ENCODE measurements at regions not wholly inside any gene's neighbourhood (a gene's known extent, or its start where the extent isn't known, plus 50 kb on each side); places are given as distances from the start of the nearest gene placed in this dataset.

DNA sequence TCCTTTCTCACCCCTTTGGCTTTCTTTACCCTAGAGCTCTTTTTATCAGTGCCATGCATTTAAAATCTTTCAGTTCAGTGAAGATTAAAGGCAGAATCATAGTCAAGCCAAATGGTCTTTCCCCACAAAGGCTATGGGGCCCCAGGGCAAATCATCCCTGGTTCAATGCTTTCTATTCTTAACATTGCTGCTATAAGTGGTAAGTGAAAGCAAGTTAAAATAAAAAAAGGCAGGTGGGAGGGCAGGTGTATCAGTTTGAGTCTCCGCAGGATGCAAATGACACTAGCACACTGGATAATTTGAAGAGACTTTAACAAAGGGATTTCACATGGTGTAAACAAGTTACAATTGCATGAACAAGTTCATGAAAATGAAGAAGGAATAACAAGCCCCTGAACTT lies 757.4 kb downstream of the SATB2 start:
- TF ChIP-seq, protein P1, sequence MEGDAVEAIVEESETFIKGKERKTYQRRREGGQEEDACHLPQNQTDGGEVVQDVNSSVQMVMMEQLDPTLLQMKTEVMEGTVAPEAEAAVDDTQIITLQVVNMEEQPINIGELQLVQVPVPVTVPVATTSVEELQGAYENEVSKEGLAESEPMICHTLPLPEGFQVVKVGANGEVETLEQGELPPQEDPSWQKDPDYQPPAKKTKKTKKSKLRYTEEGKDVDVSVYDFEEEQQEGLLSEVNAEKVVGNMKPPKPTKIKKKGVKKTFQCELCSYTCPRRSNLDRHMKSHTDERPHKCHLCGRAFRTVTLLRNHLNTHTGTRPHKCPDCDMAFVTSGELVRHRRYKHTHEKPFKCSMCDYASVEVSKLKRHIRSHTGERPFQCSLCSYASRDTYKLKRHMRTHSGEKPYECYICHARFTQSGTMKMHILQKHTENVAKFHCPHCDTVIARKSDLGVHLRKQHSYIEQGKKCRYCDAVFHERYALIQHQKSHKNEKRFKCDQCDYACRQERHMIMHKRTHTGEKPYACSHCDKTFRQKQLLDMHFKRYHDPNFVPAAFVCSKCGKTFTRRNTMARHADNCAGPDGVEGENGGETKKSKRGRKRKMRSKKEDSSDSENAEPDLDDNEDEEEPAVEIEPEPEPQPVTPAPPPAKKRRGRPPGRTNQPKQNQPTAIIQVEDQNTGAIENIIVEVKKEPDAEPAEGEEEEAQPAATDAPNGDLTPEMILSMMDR (IDR thresholded peaks at IDR 0.05; ENCODE audit: insufficient read depth, low read depth, low read length, missing control alignments), result no peak
- no peak overlapping the region for H3K4me3 ChIP-seq (ENCODE audit: low read depth, low read length)
- DNase-seq (ENCODE audit: low read depth), result no peak

DNA sequence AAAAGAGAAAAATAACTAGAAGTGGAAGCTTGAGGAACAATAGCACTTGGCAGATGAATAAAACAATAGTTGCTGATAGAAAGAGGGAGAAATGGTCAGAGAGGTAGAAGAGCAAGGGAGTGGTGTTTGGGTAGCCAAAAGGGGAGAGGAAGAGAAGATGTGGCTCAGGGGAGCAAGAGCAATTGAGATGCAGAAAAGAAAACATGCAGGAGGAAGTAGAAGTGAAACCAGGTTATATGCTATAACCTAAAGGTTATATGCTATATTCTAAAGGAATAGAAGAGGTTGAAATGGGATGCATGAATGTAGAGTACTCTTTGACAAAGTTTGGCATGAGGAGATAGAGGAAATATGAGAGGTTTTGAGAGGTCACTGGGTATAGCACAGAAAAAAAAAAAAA lies 759.5 kb downstream of the SATB2 start:
- TF ChIP-seq, protein P1 (IDR thresholded peaks at IDR 0.05; ENCODE audit: insufficient read depth, low read depth, low read length, missing control alignments), result no peak
- H3K4me3 ChIP-seq (ENCODE audit: low read depth, low read length), result no peak overlapping the region
- DNase-seq (ENCODE audit: low read depth), result no peak

- TF ChIP-seq, protein P1 (IDR thresholded peaks at IDR 0.05; ENCODE audit: insufficient read depth, low read depth, low read length, missing control alignments), result no peak
- H3K4me3 ChIP-seq (ENCODE audit: low read depth, low read length), result no peak overlapping the region
- no peak for DNase-seq (ENCODE audit: low read depth)
Observed at GRCh38 chr2:198697794-198698193, 759.9 kb downstream of the SATB2 start.

DNA sequence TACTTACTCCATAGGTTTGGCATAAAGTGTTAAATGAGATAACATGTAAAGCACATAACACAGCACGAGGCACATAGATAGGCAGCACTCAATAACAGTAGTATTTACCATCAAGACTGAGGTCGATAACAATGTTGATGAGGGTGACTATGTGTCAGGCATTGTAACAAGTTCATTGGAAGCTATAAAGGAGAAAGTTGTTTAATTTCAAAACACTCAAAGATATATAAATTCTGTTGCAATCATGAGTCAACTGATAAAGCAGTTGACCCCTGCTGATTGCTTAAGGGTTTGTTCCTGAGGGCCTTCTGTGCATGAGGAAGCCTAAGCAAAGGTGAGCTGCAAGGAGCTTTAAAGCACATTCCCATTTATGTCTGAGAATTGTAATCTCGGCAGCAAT lies 760.5 kb downstream of the SATB2 start:
- TF ChIP-seq, protein P1 (IDR thresholded peaks at IDR 0.05; ENCODE audit: insufficient read depth, low read depth, low read length, missing control alignments), result no peak
- DNase-seq (ENCODE audit: low read depth), result no peak
- no peak overlapping the region for H3K4me3 ChIP-seq (ENCODE audit: low read depth, low read length)

GRCh38 chr2:198695879-198696278 lies 761.9 kb downstream of the SATB2 start:
- H3K4me3 ChIP-seq (ENCODE audit: low read depth, low read length), result no peak overlapping the region
- TF ChIP-seq, protein P1 (IDR thresholded peaks at IDR 0.05; ENCODE audit: insufficient read depth, low read depth, low read length, missing control alignments), result no peak
- no peak for DNase-seq (ENCODE audit: low read depth)

DNA sequence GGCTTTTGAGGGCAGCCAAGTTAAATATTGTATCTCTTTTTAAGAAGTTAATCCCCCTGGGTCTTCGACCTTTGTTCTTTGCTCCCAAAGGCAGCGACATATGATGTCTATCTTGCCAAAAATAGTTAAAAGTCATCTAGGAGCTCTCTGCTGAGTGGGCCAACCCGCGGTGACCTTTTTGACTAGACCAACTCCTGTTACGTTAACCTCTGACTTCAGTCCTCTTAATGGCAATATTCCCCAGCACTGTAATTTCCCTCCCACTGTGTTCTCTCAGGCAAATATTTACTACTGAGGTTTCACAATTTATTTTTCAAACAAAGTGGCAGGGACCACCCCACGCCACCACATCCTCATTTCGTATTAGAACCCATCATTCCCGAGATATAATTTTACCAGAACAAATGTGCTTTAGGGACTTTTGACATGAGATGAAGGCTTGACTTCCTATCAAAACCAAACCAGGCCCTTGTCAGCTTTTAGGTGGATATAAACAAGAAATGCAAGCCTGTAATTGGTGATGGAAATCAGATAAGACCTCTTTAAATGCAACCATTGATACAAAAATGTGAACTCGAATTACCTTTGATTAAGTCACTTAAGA lies 764.7 kb downstream of the SATB2 start:
- no peak for DNase-seq (ENCODE audit: low read depth)
- H3K4me3 ChIP-seq (ENCODE audit: low read depth, low read length), result no peak overlapping the region
- TF ChIP-seq, protein P1 (IDR thresholded peaks at IDR 0.05; ENCODE audit: insufficient read depth, low read depth, low read length, missing control alignments), result no peak

GRCh38 chr2:198691236-198691635 lies 766.5 kb downstream of the SATB2 start:
- H3K4me3 ChIP-seq (ENCODE audit: low read depth, low read length), result no peak overlapping the region
- DNase-seq (ENCODE audit: low read depth), result no peak
- TF ChIP-seq, protein P1 (IDR thresholded peaks at IDR 0.05; ENCODE audit: insufficient read depth, low read depth, low read length, missing control alignments), result no peak

Data from GM12865 (cell line).